ENCODE measurements at regions not wholly inside any gene's neighbourhood (a gene's known extent, or its start where the extent isn't known, plus 50 kb on each side); places are given as distances from the start of the nearest gene placed in this dataset.
"Not testable (repeated sequence)": the region's sequence is repeated elsewhere in the genome, so short reads cannot be mapped to it uniquely, and the experiment has no call there.

DNA sequence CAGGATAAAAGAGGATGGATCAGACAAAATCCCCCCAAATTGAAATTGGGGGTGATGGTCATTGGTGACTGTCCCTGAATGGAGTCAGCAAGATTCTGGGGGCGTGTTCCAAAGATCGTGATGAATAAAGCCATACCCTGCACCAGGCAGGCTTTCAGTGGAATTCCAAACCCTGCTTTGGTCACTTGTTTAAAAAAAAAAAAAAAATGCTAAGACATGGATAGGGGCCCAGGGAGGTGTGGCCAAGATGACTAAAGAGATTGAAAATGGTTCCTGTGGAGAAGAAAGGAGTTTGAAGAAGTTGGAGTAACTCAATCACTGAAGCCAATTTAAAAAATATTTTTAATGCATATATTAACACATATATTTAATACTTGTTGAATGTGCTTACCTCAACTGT is 161.4 kb upstream of the KCNG1 start:
- no peak for DNase-seq

DNA sequence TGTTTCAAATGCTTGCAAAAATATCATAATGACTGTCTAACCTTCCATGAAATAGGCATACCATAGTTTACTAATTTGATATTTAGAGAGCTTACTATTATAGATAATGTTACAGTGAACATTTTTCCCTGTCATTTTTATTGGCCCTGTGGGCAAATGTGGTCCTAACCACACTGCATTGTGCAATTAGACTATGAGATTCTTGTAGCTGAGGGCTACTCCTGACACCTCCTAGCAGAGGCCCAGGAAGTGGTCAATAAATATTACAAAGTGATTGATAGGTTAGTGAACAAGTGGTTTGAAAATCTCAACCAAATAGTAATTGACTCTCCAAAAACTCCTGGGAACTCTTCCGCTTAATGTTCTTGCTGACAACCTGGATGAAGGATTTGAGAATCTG is 160.5 kb upstream of the KCNG1 start:
- DNase-seq = no peak

DNA sequence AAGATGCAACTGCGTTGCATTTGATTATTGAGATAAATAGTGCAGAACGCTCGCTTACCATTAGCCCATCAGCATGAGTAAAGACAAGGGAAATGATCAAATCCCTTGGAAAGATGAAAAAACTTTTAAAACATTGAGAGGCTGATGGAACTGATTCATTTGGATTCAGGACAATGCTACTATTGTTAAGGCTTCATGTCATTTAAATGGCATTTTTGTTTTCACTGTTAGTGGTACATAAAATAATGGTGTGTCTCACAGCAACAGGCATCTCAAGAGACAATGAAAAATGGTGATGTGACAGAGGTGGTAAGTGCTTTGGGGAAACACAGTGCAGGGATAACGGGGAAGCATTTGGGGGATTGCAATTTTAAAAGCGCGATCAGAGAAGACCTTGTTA is 159.7 kb upstream of the KCNG1 start:
- no peak for DNase-seq

DNA sequence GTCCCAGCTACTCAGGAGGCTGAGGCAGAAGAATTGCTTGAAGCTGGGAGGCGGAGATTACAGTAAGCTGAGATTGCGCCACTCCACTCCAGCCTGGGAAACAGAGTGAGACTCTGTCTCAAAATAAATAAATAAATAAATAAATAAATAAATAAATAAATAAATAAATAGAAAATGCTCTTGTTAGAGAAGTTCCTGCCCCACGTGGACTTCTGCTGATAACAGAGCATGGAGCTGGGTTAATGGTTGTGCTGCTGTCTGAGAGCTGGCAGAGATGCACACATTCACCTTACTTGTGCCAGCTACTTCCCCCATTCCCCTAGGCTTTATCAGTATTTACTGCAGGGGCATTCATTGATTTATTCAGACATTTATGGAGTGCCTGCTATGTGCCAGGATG is 155.2 kb upstream of the KCNG1 start:
- DNase-seq = no peak

DNA sequence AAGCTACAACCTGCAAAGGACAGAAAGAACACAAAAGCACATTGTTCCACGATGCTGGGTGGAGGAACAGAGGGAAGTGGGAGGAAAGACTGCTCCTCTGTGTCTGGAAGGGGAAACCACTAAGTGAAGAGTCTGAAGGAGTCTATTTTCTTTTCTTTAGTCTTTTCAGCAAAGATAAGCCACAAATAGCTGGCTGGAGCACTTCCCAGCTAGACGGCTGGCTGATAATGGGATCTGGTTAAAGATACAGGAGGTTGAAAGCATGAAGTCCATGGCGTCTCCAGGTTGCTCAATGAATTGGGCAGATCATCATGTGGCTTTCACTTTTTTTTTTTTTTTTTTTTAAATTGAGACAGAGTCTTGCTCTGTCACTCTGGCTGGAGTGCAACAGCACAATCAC is 154.0 kb upstream of the KCNG1 start:
- no peak for DNase-seq

DNA sequence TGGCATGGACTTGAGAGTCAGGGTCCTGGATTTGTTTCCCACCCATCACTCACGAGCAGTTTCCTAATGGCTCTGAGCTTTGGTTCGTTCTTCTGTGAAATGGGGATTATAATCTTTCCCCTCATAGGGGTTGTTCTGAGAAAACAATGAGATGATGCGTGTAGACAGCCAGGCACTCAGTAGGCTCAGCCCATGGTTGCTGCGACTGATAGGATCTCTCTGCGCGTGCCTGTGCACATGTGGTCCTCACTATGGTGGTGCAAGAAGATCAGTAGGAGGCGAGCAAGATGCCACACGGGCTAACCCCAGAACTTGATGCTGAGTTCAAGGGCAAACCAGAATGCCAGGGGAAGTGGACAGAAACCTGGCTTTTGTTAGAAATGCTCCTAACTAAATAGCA is 153.5 kb upstream of the KCNG1 start:
- DNase-seq = no peak

DNA sequence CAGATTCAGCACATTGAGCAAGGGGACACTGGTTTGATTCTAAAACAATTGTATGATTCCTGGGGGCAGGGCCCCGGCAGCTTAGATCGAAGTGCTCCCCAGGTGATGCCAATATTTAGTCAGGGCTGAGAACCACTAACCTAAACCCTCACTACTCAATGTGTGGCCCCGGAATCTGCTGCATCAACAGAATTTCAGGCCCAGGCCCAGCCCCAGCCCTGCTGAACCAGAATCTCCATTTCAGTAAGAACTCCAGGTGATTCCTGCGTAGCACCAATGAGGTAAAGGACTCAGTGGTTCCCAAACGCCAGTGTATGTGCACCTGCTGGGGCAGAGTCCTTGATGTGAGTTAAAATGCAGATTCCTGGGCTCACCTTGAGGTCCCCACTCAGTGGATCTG is 152.8 kb upstream of the KCNG1 start:
- DNase-seq = no peak

DNA sequence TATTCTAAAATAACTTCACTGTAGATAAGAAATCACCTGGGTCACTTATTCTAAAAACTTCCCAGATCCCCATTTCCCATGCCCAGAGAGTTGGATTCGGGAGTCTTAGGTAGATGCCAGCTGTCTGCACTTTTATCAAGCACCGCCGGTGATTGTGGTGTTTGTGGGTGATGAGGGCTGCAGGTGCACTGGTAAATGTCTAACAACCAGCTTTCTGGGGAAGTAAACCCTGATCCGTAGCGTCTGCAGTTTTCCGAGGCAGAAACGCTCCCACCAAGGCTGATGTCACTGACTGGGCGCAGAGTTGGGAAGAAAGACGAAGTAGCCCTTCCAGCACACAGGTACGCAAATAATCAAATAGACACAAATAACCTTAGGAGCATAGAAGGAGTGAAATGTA is 152.2 kb upstream of the KCNG1 start:
- no peak for DNase-seq

DNA sequence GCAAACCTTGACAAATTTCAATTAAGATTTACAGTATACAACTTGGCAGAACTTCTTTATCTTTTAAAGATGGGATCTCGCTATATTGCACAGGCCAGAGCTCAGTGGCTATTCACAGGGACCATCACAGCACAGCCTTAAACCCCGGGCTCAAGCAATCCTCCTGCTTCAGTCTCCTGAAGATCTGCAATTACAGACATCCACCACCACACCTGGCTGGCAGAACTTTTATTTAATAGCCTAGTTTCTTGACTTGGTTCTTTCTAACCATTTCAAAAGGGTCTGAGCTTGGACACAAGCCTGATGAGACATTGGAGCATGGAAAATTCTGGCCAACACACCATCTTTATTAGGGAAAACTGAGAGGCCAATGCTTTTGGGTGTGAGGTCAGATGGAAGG is 151.6 kb upstream of the KCNG1 start:
- no peak for DNase-seq

DNA sequence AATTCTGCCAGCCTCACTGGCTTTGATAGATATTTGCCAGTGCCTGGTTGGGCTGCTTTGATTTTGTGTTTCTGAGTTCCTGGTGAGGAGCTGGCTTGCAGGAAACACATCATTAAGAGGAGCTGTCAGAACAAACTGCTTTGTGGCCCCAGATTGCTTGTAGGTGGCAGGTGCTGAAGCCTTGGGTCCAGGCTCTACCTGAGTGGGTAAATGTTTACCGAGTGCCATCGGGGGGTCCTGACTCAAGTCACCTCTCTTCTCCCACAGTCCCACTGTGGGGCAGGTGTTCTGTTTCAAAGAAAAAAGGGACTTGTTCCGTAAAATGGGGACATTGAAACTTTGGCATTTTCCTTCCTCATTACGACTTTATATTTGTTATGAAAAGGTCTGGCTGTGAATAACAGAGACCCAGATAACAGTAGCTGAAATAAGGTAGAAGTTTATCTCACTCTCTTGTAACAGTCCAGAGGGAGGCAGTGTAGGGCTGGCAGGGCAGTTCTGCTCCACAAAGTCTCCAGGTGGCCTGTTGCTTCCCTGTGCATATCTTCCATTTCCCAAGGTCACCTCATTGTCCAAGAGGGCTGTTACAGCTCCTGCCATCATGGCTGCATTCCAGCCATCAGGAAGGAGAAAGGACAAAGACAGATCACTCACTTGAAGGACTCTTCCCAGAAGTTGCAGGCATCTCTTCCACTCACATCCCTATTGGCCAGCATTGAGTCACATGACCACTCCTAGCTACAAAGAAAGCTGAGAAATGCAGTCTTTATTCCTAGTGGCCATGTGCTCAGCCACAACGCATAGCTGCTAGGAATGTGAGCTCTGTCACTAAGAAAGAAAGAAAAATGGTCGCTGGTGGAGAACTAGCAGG is 149.9 kb upstream of the KCNG1 start:
- no peak for DNase-seq

DNA sequence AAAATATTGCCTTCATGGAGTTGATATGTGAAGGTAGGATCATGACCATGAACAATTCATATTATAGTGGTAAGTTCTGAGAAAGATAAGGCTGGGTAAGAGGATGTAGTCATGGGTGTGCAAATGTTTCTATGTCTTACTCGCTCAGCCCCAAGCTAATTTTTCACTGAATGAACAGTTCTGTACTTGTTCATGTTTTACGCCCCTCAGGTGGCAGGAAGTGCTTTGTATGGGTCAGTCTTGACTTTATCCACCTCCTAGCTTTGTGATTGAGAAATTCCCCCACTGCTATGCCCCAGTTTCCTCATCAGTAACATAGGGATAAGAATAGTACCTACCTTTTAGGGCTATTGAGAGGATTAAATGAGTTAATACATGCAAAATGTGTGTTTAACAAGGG is 148.2 kb upstream of the KCNG1 start:
- no peak for DNase-seq

DNA sequence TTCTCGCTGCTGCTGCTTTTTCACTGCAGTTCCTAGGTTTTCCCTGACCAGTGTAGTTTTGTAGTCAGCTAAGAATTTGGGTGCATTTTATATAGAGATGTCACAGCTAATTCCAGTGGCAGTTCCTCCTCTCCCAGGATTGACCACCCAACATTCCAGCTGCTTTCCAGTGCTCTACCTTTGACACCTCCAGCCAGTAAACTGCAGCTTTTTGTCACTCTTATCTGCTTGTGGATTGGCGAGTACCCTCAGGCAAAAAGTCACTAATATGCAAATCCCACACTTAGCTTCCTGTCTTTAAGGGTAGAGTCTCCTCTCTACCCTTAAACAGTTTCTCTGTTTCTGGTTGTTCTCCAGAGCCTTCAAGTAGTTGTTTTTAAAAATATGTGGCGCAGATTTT is 146.9 kb upstream of the KCNG1 start:
- DNase-seq = no peak

DNA sequence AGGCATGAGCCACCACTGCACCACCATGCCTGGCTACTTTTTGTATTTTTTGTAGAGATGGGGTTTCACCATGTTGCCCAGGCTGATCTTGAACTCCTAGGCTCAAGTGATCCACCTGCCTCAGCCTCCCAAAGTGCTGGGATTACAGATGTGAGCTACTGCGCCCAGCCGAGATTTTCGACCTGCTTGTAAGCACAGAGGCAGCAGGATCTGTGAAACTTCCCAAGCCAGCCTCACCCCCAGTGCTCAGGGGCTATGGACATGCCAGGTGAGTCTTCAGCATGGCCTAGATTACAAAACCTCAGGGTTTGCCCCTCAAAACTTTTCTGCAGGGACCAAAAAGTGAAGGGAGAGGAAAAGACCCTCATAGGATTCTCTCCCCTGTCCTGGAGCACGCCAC is 145.0 kb upstream of the KCNG1 start:
- DNase-seq = not testable (repeated sequence)

DNA sequence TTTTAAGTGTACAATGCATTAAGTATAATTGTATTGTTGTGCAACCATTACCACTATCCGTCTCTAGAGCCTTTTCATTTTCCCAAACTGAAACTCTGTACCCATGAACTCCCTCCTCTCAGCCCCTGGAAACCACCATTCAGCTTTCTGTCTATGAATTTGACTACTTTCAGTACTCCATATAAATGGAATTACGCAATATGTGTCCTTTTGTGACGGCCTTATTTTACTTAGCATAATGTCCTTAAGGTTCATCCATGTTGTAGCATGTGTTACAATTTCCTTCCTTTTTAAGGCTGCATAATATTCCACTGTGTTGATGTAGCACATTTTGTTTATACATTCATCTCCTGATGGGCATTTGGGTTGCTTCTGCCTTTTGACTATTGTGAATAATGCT is 143.6 kb upstream of the KCNG1 start:
- no peak for DNase-seq

DNA sequence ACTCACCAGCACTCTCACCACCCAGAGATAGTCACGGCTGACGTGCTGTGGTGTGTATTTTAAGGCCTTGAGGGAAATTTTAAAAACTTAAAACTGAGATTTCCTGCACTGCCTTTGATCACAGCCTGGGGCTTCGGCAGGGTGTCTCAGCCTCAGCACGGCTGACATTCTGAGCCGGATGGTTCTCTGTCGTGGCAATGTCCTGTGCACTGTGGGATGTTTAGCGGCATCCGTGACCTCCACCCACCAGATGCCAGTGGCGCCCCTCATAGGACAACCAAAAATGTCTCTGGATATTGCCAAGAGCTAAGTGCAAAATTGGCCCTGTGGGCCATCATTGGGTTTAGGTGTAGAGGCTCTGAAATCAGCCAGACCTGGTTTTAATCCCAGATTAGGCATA is 142.2 kb upstream of the KCNG1 start:
- no peak for DNase-seq

DNA sequence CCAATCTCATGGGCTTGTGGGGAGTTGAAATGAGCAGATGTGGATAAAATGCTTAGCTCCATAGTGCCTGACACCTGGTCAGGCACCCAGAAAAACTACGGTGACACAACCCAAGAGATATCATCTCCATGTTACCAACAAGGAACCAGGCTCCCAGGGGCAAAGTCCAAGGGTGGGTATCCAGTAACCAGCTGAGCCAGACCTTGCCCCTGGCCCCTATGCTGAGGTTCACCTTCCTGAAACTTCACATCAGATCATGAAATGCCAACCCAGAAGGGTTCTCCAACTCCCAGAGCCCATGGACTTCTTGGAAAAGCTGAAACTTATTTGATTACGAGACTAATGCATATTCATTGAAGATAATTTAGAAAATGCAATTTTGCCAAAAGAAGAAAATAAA is 141.8 kb upstream of the KCNG1 start:
- DNase-seq = no peak

DNA sequence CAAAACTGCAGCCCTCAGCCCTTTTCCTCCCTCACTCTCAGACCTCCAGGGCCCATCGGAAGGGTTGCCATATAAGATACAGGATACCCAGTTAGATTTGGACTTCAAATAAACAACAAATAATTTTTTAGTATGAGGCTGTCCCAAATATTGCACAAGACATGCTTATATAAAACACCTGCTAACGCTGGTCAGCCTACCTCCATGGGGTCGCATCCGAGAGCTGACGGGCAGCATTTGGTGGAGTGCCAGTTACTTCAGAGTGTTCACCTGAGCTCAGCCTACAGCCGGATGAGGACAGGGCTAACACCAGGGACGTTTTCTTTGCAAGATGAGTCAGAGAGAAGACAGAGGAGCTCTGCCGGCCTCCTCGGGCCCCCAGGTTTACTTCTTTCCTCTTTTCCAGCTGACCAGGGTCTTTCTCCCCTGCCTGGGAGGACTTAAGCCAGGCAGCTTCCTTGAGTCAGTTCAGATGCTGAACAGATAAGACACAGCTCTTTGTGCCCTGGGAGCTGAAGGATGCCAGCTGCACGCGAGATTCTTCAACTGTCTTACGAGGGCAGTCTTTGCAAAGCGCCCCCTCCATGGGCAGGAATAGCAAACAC is 141.2 kb upstream of the KCNG1 start:
- no peak for DNase-seq

DNA sequence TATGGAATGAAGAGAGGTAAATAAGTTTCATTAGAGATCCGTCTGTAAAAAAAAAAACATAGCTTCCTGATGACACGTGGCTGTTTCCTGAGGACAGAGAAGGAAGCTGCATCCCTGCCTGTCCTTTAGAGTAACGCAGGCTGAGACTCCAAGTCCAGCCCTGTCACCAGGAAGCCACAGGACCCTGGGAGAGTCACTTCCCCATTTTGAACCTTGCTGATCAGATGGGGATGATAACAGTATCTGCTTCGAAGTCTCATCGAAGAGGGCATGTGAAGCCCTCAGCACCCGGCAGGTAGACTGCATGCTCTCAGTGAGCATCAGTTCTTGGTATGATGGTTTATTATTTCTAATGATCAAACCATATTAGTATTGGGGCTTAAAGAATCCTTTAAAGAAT is 139.1 kb upstream of the KCNG1 start:
- no peak for DNase-seq

DNA sequence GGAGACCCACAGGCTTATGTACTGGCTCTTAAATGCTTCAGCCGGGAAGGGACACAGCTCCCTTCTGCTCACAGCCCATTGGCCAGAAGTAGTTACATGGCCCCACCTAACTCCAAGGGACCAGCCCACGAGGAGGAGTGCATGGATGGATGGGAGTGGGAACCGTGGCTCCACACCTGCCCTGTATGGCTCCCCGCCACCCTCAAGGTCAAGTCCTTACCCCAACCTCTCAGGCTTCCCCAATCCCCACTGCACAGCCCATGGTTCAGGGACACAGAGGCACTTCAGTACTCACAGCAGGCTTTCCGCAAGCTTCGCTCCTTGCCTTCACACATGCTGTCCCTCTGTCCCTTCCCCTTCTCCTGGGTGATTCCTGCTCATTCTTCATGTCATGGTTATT is 137.9 kb upstream of the KCNG1 start:
- DNase-seq = no peak

DNA sequence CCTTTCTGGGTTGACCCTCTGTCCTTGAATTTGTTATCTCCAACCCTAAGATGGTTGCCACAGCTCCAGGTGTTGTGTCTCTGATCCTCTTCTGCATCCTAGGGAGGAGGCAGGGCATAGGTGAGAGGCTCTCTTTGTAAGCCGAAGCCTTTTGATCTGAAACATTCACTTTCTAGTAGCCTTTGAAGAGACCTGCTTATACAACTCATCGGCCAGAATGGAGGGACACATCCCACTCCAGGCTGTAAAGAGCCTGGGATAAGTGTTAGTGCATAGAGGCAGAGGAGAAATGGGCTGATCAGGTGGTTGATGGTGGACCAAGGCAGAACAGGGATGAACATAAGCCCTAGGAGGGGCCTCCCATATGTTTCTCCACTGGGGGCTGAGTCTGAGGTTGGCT is 137.1 kb upstream of the KCNG1 start:
- DNase-seq = no peak

DNA sequence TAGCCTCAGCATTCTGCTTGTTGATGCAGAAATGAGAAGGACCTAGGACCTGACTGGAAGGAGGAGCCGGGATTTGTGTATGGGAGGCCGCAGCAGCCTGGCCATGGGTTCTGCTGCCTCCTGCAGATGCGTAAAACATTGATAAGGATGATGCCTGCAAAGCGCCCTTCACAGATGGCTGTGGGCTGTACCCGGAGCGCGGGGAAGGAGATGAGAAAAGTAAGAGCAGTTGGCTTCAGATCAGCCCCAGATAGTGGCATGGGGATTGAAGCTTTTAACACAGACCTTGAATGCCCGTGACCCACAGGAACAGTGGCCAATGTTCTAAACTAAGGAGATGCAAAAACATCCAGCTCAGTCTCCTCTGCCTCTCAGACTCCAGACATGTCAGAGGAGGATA is 136.4 kb upstream of the KCNG1 start:
- no peak for DNase-seq

DNA sequence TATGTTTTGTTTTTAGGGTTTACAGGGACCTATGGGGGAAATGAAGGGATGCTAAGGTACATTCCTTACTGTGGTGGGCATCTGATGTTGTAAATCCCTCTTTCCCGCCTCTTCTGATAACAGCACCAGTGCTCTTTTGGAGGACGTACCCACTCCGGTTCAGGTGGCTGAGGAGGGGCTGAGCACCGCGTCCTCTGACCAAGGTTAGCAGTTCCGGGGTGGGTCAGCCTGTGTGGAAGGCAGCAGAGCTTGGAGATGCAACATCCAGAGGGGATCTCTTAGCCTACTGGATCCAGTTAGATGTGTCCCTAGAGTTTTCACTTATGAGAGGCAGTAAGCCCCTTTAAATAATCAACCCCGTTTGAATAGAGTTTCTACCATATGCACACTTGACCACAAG is 135.3 kb upstream of the KCNG1 start:
- DNase-seq = no peak

DNA sequence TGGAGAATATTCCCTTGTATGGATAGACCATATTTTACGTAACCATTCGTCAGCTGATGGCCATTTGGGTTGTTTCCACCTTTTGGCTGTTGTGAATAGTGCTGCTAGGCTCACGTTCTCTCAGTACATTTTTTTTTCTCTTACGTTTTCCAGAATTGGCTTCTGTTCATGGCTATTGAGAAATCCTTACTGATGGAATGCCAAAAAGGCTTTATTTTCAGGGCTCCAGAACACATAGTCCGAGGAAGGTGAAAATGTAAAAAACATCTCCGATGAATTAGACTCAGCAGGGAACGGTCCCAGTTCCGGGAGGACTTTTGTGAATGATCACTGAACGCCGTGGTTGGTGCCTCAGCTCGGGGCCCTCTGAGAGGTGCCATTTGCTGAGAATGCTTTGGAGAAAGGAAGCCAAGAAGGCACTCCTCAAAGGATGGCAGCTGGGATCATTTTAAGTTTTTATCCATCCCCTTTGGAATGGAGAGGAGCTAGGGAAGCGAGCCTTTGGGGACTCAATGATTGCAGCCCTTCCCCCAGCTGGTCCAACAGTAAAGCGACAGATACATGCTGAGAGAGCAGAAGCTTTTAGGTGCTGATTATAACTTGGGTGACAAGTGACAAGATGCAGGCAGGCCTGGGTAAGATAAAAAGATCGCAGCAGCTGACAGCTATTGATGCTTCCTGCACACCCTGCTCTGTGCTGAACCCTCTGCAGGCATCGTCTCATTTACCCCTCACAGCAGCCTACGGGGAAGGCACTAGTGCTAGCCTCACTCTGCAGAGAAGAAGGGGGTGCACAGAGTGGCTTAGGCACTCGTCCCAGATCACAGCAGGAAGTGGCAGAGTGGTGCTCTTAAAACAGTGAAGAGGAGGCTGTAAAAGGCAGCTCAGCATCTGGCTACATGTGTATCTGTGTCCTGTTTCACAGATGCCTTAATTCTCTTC is 133.4 kb upstream of the KCNG1 start:
- no peak for DNase-seq
